ENCODE measurements at regions not wholly inside any gene's neighbourhood (a gene's known extent, or its start where the extent isn't known, plus 50 kb on each side); places are given as distances from the start of the nearest gene placed in this dataset.

DNA sequence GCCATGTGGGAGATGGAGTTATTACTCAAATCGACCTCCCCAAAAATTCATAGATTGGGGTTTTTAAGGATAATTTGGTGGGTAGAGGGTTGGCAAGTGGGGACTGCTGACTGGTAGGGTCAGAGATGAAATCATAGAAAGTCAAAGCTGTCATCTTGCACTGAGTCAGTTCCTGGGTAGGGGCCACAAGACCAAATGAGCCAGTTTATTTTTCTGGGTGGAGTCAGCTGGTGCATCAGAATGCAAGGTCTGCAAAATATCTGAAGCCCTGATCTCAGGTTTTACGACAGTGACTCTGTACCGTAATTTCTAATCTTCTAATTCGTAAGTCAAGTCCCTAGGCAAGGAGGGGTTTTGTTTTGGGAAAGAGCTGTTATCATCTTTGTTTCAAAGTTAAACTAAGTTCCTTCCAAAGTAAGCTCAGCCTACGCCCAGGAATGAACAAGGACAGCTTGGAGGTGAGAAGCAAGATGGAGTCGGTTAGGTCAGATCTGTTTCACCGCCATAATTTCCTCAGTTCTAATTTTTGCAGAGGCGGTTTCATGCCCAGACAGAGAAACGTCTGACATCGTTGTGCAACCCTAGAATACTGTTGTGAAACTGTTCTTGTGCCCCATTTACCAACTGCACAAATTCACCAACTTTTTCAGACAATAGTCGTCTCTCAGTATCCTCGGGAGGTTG, 104.5 kb upstream of the SFSWAP start:
- no peaks in the 10 kb centered on the region for H3K9me3 ChIP-seq
- no peak overlapping the region for H3K27ac ChIP-seq
- no peak overlapping the region for H3K4me3 ChIP-seq
- no peaks in the 10 kb centered on the region for H3K27me3 ChIP-seq
- TF ChIP-seq, protein P1, sequence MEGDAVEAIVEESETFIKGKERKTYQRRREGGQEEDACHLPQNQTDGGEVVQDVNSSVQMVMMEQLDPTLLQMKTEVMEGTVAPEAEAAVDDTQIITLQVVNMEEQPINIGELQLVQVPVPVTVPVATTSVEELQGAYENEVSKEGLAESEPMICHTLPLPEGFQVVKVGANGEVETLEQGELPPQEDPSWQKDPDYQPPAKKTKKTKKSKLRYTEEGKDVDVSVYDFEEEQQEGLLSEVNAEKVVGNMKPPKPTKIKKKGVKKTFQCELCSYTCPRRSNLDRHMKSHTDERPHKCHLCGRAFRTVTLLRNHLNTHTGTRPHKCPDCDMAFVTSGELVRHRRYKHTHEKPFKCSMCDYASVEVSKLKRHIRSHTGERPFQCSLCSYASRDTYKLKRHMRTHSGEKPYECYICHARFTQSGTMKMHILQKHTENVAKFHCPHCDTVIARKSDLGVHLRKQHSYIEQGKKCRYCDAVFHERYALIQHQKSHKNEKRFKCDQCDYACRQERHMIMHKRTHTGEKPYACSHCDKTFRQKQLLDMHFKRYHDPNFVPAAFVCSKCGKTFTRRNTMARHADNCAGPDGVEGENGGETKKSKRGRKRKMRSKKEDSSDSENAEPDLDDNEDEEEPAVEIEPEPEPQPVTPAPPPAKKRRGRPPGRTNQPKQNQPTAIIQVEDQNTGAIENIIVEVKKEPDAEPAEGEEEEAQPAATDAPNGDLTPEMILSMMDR (IDR thresholded peaks at IDR 0.05), result no peak
- no peak for DNase-seq (ENCODE audit: low spot score in 2 of 2)
- intact Hi-C loops (cut with DNase I), result no loop called here
- H3K4me1 ChIP-seq, result no peaks in the 10 kb centered on the region
- no peaks in the 10 kb centered on the region for H3K36me3 ChIP-seq

DNA sequence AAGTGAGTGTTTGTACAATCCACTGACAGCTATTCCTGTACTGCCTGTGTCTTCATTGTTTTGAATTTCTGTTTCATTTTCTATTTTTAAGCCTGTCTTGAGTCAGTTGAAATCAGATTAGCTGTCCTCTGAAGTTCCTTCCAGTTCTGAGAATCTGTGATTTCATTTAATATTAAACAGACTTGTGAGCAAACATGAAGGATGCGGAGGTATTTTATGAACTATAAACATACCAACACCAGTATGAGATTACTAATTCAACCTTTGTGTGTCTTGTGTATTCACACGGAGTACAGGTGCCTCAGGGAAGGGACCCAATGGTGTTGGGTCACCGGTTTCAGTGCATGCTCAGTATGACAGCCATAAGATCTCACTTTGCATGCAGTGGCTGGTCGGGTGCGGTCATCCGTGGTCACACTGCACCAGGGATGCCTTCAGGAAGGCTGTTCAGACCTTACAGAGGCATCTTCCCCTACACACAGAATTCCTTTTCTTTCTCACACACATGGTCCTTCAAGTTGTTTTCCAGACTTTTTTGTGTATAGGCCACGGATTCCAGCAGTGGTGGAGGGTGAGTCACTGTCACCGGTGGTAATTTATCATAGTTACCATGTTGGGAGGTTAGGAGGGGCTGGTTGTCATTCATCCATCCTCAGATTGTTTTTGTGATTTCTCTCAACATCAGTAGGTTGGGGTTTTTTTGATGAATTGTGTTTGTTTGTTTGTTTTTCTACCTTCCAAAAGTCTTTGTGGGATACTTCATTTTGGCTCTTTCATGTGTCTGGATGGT, 103.0 kb upstream of the SFSWAP start:
- Histone ChIP-seq H3K4me3 (no peak overlapping the region), H3K27me3 (no peaks in the 10 kb centered on the region), H3K9me3 (no peaks in the 10 kb centered on the region), H3K36me3 (no peaks in the 10 kb centered on the region), H3K4me1 (no peaks in the 10 kb centered on the region), H3K27ac (no peak overlapping the region)
- DNase-seq (ENCODE audit: low spot score in 2 of 2), result no peak
- intact Hi-C loops (cut with DNase I), result loop anchor here (2.0 kb wide), 1 partner anchor 393 kb away; no protein-coding TSS in a partner anchor
- TF ChIP-seq, protein P1 (IDR thresholded peaks at IDR 0.05), result no peak

DNA sequence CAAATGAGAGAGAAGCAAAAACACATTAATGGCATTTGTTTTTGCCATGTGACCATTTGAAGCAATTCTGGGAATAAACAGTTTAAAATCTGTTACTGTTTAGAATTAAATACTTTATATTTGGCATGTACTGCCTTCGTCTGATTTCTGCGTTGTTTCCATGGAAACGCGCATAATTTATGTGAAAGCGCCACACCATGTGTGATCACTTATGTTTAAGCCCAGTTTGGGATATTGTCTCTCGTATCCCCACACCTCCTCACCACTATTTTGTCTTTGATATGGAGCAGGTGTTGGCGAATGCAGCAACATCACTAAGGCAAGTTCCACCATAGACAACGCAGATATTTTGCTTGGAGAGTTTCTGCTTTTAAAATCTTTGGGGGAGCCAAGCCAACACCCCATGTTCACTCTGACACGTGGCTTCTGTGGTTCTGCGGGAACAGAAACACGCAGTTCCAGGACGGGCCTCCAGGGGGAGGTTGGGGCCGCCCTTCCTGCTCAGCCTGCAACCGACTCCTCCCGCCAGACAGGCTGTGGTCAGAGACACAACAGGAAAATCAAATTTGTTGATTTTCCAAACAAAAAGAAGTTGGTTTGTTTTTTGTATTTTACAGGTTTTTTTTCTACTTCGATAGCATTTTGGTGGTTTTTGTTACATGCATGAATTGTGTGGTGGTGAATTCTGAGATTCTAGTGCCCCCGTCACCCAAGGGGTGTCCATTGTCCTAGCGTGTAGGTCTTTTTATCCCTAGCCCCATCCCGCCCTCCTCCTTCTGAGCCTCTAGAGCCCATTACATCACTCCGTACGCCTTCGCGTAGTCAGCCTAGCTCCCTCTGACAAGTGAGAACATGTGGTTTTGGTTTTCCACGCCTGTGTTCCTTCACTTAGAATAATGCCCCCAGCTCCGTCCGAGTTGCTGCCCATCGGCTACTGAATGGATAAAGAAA, 101.9 kb upstream of the SFSWAP start:
- peak in 1 of 2 donors; percentile 75 for DNase-seq (ENCODE audit: low spot score in 2 of 2)
- Histone ChIP-seq H3K27me3 (no peaks in the 10 kb centered on the region), H3K4me1 (no peaks in the 10 kb centered on the region), H3K36me3 (no peaks in the 10 kb centered on the region), H3K27ac (no peak overlapping the region), H3K9me3 (no peaks in the 10 kb centered on the region), H3K4me3 (peak overlapping the region in 1 of 2 donors; percentile 32)
- TF ChIP-seq, protein P1 (IDR thresholded peaks at IDR 0.05), result peak; percentile 42 to 77 (median 76)
- intact Hi-C loops (cut with DNase I), result loop anchor here (2.0 kb wide), 1 partner anchor 392 kb away; no protein-coding TSS in a partner anchor

DNA sequence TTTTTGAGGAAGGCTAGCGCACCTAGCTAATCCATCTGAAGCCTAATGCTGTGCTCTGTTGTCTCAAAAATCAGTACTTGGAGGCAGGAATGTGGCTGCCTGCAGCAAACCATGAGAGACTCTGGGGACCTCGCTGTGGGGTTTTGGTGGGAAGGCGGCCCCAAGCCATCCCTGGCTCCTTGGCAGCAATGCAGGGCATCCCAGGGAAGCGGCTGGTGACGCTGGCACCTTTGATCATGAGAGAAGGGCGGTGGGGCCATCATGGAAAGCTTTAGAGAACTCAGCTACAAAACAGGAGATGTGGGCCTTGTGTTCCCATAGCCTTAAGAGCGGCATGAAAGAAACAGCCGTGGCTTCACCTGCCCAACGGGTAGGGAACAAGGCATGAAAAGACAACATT, 101.1 kb upstream of the SFSWAP start:
- H3K4me3 ChIP-seq, result no peak overlapping the region
- no peaks in the 10 kb centered on the region for H3K9me3 ChIP-seq
- H3K27ac ChIP-seq, result no peak overlapping the region
- TF ChIP-seq, protein P1 (IDR thresholded peaks at IDR 0.05), result no peak
- no peaks in the 10 kb centered on the region for H3K27me3 ChIP-seq
- H3K4me1 ChIP-seq, result no peaks in the 10 kb centered on the region
- DNase-seq (ENCODE audit: low spot score in 2 of 2), result no peak
- H3K36me3 ChIP-seq, result no peaks in the 10 kb centered on the region
- intact Hi-C loops (cut with DNase I), result loop anchor here (2.0 kb wide), 1 partner anchor 391 kb away; no protein-coding TSS in a partner anchor

DNA sequence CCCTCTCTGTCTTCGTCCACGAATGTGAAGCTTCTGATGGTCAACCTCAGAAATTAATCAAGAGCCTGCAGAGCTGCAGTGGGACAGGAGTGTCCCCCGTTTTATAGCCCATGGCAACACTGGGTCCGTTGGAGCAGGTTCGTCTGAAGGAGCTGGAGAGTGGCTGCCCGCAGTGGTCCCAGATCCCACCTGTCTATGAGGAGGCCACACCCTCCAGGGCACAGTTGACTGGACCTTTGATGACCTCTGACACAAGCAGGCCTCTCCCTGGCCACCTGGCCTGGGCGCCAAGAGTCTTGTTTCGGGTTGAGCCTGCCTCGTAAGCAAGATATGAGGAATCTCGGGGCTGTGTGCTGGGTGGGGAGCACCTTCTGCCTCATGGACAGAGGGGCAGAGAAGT, 100.7 kb upstream of the SFSWAP start:
- no peak overlapping the region for H3K27ac ChIP-seq
- TF ChIP-seq, protein P1 (IDR thresholded peaks at IDR 0.05), result no peak
- no peak overlapping the region for H3K4me3 ChIP-seq
- H3K27me3 ChIP-seq, result no peaks in the 10 kb centered on the region
- H3K36me3 ChIP-seq, result no peaks in the 10 kb centered on the region
- H3K9me3 ChIP-seq, result no peaks in the 10 kb centered on the region
- no peak for DNase-seq (ENCODE audit: low spot score in 2 of 2)
- intact Hi-C loops (cut with DNase I), result no loop called here
- H3K4me1 ChIP-seq, result no peaks in the 10 kb centered on the region

Data from ascending aorta (tissue), 2 donors.